ENCODE measurements at regions not wholly inside any gene's neighbourhood (a gene's known extent, or its start where the extent isn't known, plus 50 kb on each side); places are given as distances from the start of the nearest gene placed in this dataset.

- TF ChIP-seq, protein P1, sequence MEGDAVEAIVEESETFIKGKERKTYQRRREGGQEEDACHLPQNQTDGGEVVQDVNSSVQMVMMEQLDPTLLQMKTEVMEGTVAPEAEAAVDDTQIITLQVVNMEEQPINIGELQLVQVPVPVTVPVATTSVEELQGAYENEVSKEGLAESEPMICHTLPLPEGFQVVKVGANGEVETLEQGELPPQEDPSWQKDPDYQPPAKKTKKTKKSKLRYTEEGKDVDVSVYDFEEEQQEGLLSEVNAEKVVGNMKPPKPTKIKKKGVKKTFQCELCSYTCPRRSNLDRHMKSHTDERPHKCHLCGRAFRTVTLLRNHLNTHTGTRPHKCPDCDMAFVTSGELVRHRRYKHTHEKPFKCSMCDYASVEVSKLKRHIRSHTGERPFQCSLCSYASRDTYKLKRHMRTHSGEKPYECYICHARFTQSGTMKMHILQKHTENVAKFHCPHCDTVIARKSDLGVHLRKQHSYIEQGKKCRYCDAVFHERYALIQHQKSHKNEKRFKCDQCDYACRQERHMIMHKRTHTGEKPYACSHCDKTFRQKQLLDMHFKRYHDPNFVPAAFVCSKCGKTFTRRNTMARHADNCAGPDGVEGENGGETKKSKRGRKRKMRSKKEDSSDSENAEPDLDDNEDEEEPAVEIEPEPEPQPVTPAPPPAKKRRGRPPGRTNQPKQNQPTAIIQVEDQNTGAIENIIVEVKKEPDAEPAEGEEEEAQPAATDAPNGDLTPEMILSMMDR (IDR thresholded peaks at IDR 0.05), result no peak
- no peak for TF ChIP-seq POLR2A (IDR thresholded peaks at IDR 0.05)
Observed at GRCh38 chr9:91047993-91048607, 246.5 kb downstream of the SYK start.
